Tibial artery (tissue), 4 donors: ENCODE measurements at regions not wholly inside any gene's neighbourhood (a gene's known extent, or its start where the extent isn't known, plus 50 kb on each side); places are given as distances from the start of the nearest gene placed in this dataset.

ENCODE experiments used
- DNase-seq, 2 donors: peaks; one replicate each; pipeline ENCODE4 v3.0.0-alpha.2; 2019
- H3K27ac ChIP-seq, 2 donors: fragments of 200-600 bp; sonication (generic) in 1 of 2; 1 replicate in 1 of 2; 2 replicates in 1 of 2; pipeline ENCODE4 v1.5.1; 2018 to 2019; ENCODE audit warnings: mild to moderate bottlenecking in 1 of 2
- H3K27me3 ChIP-seq, 2 donors: fragments of 200-600 bp; sonication (generic) in 1 of 2; one replicate each; pipeline versions ENCODE4 v1.5.1 to v1.6.0; 2016 to 2019
- H3K36me3 ChIP-seq, 3 donors: fragments of 200-600 bp; sonication (generic) in 2 of 3; one replicate each; pipeline ENCODE4 v1.5.1; 2016 to 2019; ENCODE audit warnings: mild to moderate bottlenecking in 2 of 3
- H3K4me1 ChIP-seq, 4 donors: fragments of 200-600 bp; sonication (generic) in 2 of 4; 1 replicate in 3 of 4; 2 replicates in 1 of 4; pipeline ENCODE4 v1.5.1; 2016 to 2019
- H3K4me3 ChIP-seq, 2 donors: fragments of 200-600 bp; sonication (generic) in 1 of 2; 1 replicate in 1 of 2; 2 replicates in 1 of 2; pipeline ENCODE4 v1.5.1; 2018 to 2019; ENCODE audit warnings: mild to moderate bottlenecking in 2 of 2
- H3K9me3 ChIP-seq, 3 donors: fragments of 200-600 bp; sonication (generic) in 1 of 3; one replicate each; pipeline ENCODE4 v1.5.1; 2016 to 2019
- CTCF ChIP-seq, 2 experiments: fragments of 200-600 bp in 1 of 2; fragments of 450-650 bp in 1 of 2; IDR thresholded peaks; one replicate each; pipeline ENCODE4 v1.5.1; 2017 to 2019; ENCODE audit warnings: antibody characterized with exemption in 2 of 2, mild to moderate bottlenecking in 1 of 2, moderate library complexity in 1 of 2
- intact Hi-C: fragments of 100-400 bp; cut with DNase I; formaldehyde crosslinking; loops from one replicate; pipeline ENCODE4 v1.15.0; 2023; ENCODE audit warnings: low total_unique reads

- intact Hi-C loops = no loop called here
- H3K36me3 ChIP-seq = no peaks in the 10 kb centered on the region
- DNase-seq = peak; percentile 59 to 76
- peaks cover 0 to 7% (median 3%) of the 10 kb centered on the region in 4 donors for H3K4me1 ChIP-seq
- no peak overlapping the region for H3K27ac ChIP-seq
- H3K4me3 ChIP-seq = peak overlapping the region in 1 of 2 donors; percentile 28
- no peaks in the 10 kb centered on the region for H3K27me3 ChIP-seq
- no peaks in the 10 kb centered on the region for H3K9me3 ChIP-seq
- peak; percentile 27 to 31 for TF ChIP-seq CTCF (IDR thresholded peaks at IDR 0.05)
Observed at GRCh38 chr17:55845385-55845784, 94.5 kb downstream of the PCTP start.

GRCh38 chr17:55846745-55847144 is 95.9 kb downstream of the PCTP start:
- Histone ChIP-seq H3K4me1 (peaks cover 0 to 7% (median 3%) of the 10 kb centered on the region in 4 donors), H3K9me3 (no peaks in the 10 kb centered on the region), H3K36me3 (no peaks in the 10 kb centered on the region), H3K27ac (no peak overlapping the region), H3K4me3 (no peak overlapping the region), H3K27me3 (no peaks in the 10 kb centered on the region)
- DNase-seq = no peak
- intact Hi-C loops = no loop called here
- no peak for TF ChIP-seq CTCF (IDR thresholded peaks at IDR 0.05)

- no peak for TF ChIP-seq CTCF (IDR thresholded peaks at IDR 0.05)
- Histone ChIP-seq H3K27ac (no peak overlapping the region), H3K27me3 (no peaks in the 10 kb centered on the region), H3K36me3 (no peaks in the 10 kb centered on the region), H3K9me3 (no peaks in the 10 kb centered on the region), H3K4me1 (no peaks in the 10 kb centered on the region), H3K4me3 (no peak overlapping the region)
- intact Hi-C loops = no loop called here
- DNase-seq = no peak
Observed at GRCh38 chr17:55852734-55853133, 101.9 kb downstream of the PCTP start.

GRCh38 chr17:55859301-55859795 is 108.5 kb downstream of the PCTP start:
- H3K27ac ChIP-seq = no peak overlapping the region
- no peaks in the 10 kb centered on the region for H3K36me3 ChIP-seq
- H3K4me1 ChIP-seq = no peaks in the 10 kb centered on the region
- intact Hi-C loops = no loop called here
- no peak for DNase-seq
- no peak overlapping the region for H3K4me3 ChIP-seq
- TF ChIP-seq CTCF (IDR thresholded peaks at IDR 0.05) = no peak
- H3K9me3 ChIP-seq = no peaks in the 10 kb centered on the region
- H3K27me3 ChIP-seq = no peaks in the 10 kb centered on the region

GRCh38 chr17:55865072-55865762 is 114.4 kb downstream of the PCTP start:
- intact Hi-C loops = no loop called here
- DNase-seq = no peak

More at GRCh38 chr17:55865072-55865762, 114.4 kb downstream of the PCTP start:
- Histone ChIP-seq H3K27ac (no peak overlapping the region), H3K4me3 (no peak overlapping the region), H3K9me3 (no peaks in the 10 kb centered on the region), H3K27me3 (no peaks in the 10 kb centered on the region), H3K36me3 (no peaks in the 10 kb centered on the region), H3K4me1 (no peaks in the 10 kb centered on the region)
- no peak for TF ChIP-seq CTCF (IDR thresholded peaks at IDR 0.05)
